GM12891 (cell line): ENCODE measurements at regions not wholly inside any gene's neighbourhood (a gene's known extent, or its start where the extent isn't known, plus 50 kb on each side); places are given as distances from the start of the nearest gene placed in this dataset.

ENCODE experiments used
- POLR2A ChIP-seq: IDR thresholded peaks from 2 replicates; pipeline ENCODE4 v1.6.1; 2011; ENCODE audit warnings: low read depth, low read length, control low read depth
- POLR2AphosphoS5 ChIP-seq: IDR thresholded peaks from 2 replicates; pipeline ENCODE4 v1.6.1; 2011; ENCODE audit warnings: low read depth, low read length, control low read depth
- SPI1 ChIP-seq: IDR thresholded peaks from 2 replicates; pipeline ENCODE4 v1.6.1; 2011; ENCODE audit warnings: low read depth, low read length, control low read depth
- TAF1 ChIP-seq: IDR thresholded peaks from 2 replicates; pipeline ENCODE4 v1.6.1; 2011; ENCODE audit warnings: low read depth, low read length, control low read depth

- TF ChIP-seq POLR2AphosphoS5: no peak
- no peak for TF ChIP-seq POLR2A
- TF ChIP-seq TAF1: no peak
- no peak for TF ChIP-seq SPI1
Observed at GRCh38 chr11:115916608-115917007, 412.4 kb upstream of the CADM1 start.
